ENCODE measurements at regions not wholly inside any gene's neighbourhood (a gene's known extent, or its start where the extent isn't known, plus 50 kb on each side); places are given as distances from the start of the nearest gene placed in this dataset.
"Not testable (repeated sequence)": the region's sequence is repeated elsewhere in the genome, so short reads cannot be mapped to it uniquely, and the experiment has no call there.

DNA sequence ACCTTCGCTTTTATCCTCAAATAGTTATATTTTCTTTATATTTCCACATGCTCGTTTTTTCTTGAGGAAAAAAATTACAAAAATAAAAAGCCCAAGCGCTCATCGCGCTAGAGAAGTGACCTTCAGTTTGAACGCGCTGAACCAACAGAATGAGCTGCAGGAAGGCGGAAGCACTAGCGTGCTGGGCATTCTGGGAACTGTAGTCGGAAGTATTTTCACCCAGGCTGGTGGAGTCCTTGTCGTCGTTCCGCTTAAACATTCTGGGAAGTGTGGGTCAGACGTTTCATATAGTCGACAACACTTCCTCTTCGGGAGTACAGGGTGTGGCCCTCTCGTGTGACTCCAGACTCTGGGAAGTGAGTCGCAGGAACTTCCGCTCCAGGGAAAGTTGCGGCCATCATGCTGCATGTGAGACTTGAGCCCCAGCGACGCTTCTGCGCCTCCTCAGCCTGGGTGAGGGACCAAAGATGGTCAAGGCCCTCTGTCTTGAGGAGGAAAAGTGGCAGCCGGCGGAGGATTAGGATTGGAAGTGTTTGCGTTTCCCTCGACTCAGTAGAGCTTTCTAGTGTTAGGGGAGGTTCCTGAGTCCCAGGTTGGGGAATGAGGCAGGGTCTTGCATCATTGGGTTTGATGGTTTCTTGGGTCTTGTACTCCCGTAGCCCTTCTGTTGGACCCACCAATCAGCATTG is 84.1 kb upstream of the GPR39 start:
- H3K27me3 ChIP-seq (ENCODE audit: control insufficient read depth in 4 of 4, insufficient read depth in 4 of 4, low read length in 3 of 4); H3K4me1 ChIP-seq (ENCODE audit: control insufficient read depth in 4 of 4, insufficient read depth in 4 of 4, low read length in 3 of 4); H3K36me3 ChIP-seq (ENCODE audit: control insufficient read depth in 4 of 4, insufficient read depth in 3 of 4, low read depth in 1 of 4, low read length in 3 of 4); H3K27ac ChIP-seq (ENCODE audit: low read depth in 1 of 2, low read length in 2 of 2); H3K9me3 ChIP-seq (ENCODE audit: control insufficient read depth in 4 of 4, low read length in 3 of 4); H3K9ac ChIP-seq (ENCODE audit: low read depth in 1 of 2, low read length in 2 of 2); H3K4me3 ChIP-seq (ENCODE audit: low read depth in 1 of 3, low read length in 3 of 3); DNase-seq (ENCODE audit: low spot score): not testable (repeated sequence)
- WGBS = 56% methylated on average over 28 of the region's 28 CpGs
- peak in 1 of 2 donors; percentile 68 for TF ChIP-seq GABPA (IDR thresholded peaks at IDR 0.05 in 1 of 2, conservative IDR thresholded peaks at IDR 0.05 in 1 of 2)

DNA sequence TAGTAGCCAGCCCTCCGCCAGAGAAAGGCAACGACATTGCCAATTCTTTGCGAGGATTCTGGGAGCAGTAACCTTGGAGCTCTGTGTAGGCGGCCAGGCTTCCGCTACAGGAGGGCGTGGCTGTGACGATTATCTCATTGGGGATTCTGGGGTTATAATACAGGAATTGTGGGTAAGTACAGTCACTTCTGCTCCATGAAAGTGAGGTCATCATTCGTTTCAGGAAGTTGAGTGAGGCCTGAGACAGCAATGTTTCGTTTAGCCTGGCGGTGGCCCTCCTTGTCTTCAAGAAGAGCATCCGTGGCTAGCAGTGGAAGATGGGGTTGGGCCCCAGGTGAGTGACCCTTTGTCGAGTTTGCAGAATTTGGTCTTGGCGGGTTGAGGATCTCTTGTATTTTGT is 79.5 kb upstream of the GPR39 start:
- H3K9me3 ChIP-seq (ENCODE audit: control insufficient read depth in 4 of 4, low read length in 3 of 4); DNase-seq (ENCODE audit: low spot score); H3K9ac ChIP-seq (ENCODE audit: low read depth in 1 of 2, low read length in 2 of 2); H3K36me3 ChIP-seq (ENCODE audit: control insufficient read depth in 4 of 4, insufficient read depth in 3 of 4, low read depth in 1 of 4, low read length in 3 of 4); H3K27me3 ChIP-seq (ENCODE audit: control insufficient read depth in 4 of 4, insufficient read depth in 4 of 4, low read length in 3 of 4); H3K4me3 ChIP-seq (ENCODE audit: low read depth in 1 of 3, low read length in 3 of 3); H3K27ac ChIP-seq (ENCODE audit: low read depth in 1 of 2, low read length in 2 of 2); H3K4me1 ChIP-seq (ENCODE audit: control insufficient read depth in 4 of 4, insufficient read depth in 4 of 4, low read length in 3 of 4): not testable (repeated sequence)
- WGBS = 88% methylated on average over 11 of the region's 13 CpGs

DNA sequence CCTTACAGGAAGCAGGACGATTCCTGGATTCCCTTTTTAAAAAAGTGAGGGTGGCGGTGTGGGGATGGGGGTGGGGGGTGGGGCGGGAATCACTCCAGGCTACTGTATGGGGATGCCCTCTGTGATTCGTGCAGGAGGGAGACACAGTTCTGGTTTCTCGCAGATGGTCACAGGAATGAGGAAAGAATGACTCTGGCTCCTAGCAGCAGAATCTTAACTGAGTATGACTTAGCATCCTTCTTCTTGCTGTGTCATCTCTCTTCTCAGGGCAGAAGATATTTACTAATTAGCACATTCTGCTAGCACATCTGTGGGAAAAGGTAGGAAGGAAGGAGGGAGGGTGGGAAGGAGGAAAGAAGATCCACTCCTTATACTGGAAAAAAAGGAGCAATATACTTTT is 78.8 kb upstream of the GPR39 start:
- not testable (repeated sequence) for H3K27me3 ChIP-seq (ENCODE audit: control insufficient read depth in 4 of 4, insufficient read depth in 4 of 4, low read length in 3 of 4); H3K9ac ChIP-seq (ENCODE audit: low read depth in 1 of 2, low read length in 2 of 2); H3K9me3 ChIP-seq (ENCODE audit: control insufficient read depth in 4 of 4, low read length in 3 of 4); H3K4me1 ChIP-seq (ENCODE audit: control insufficient read depth in 4 of 4, insufficient read depth in 4 of 4, low read length in 3 of 4); H3K27ac ChIP-seq (ENCODE audit: low read depth in 1 of 2, low read length in 2 of 2); H3K4me3 ChIP-seq (ENCODE audit: low read depth in 1 of 3, low read length in 3 of 3); H3K36me3 ChIP-seq (ENCODE audit: control insufficient read depth in 4 of 4, insufficient read depth in 3 of 4, low read depth in 1 of 4, low read length in 3 of 4); DNase-seq (ENCODE audit: low spot score)
- WGBS = 64% methylated on average over 5 of the region's 5 CpGs

DNA sequence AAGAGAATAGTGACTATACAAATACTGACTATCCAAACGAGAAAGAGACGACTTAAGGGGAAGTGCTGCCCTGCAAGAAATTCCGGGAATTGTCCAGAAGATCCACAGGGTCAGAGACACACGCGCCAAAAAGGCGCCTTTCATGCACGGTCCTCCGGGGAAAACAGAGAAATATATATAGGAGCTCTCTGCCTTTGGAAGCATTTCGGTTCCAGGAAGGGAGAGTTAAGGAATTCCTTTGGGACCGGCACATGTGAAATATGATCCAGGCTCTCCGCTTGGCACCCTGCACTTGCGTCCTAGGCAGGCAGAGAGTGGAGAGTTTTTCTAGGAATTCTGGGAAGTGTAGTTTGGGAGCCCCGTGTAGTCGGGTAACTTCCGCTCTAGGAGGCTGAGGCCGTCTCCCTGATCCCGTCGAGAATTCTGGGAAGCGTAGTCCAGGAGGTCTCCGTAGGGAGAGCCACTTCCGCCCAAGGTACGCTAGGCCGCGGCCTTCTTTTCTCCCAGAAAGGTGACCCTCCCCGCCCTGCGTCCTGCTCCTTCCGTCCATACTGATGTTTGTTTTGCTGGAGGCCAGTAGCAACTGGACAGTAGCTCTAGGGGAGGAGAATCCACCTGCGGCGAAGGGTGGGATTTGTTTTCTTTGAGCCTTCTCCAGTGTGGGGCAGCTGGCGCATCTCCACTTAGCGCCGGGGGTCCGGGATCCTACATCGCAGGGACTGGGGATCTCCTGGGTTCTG is 69.4 kb upstream of the GPR39 start:
- Histone ChIP-seq H3K4me3 (ENCODE audit: low read depth in 1 of 3, low read length in 3 of 3) (peak overlapping the region; percentile 54 to 68 (median 56)), H3K9ac (ENCODE audit: low read depth in 1 of 2, low read length in 2 of 2) (peak overlapping the region; percentile 38 to 47), H3K27ac (ENCODE audit: low read depth in 1 of 2, low read length in 2 of 2) (peak overlapping the region; percentile 37 to 46)
- H3K4me1 ChIP-seq (ENCODE audit: control insufficient read depth in 4 of 4, insufficient read depth in 4 of 4, low read length in 3 of 4); H3K36me3 ChIP-seq (ENCODE audit: control insufficient read depth in 4 of 4, insufficient read depth in 3 of 4, low read depth in 1 of 4, low read length in 3 of 4); H3K27me3 ChIP-seq (ENCODE audit: control insufficient read depth in 4 of 4, insufficient read depth in 4 of 4, low read length in 3 of 4); H3K9me3 ChIP-seq (ENCODE audit: control insufficient read depth in 4 of 4, low read length in 3 of 4): not testable (repeated sequence)
- TF ChIP-seq SP1 (IDR thresholded peaks at IDR 0.05) (peak; percentile 39), YY1 (IDR thresholded peaks at IDR 0.05) (peak; percentile 16), RAD21 (IDR thresholded peaks at IDR 0.05) (peak in 1 of 2 donors; percentile 16), GABPA (IDR thresholded peaks at IDR 0.05 in 1 of 2, conservative IDR thresholded peaks at IDR 0.05 in 1 of 2) (peak; percentile 68 to 91), JUND (IDR thresholded peaks at IDR 0.05) (peak in 1 of 2 donors; percentile 20)
- TF ChIP-seq, protein P1, sequence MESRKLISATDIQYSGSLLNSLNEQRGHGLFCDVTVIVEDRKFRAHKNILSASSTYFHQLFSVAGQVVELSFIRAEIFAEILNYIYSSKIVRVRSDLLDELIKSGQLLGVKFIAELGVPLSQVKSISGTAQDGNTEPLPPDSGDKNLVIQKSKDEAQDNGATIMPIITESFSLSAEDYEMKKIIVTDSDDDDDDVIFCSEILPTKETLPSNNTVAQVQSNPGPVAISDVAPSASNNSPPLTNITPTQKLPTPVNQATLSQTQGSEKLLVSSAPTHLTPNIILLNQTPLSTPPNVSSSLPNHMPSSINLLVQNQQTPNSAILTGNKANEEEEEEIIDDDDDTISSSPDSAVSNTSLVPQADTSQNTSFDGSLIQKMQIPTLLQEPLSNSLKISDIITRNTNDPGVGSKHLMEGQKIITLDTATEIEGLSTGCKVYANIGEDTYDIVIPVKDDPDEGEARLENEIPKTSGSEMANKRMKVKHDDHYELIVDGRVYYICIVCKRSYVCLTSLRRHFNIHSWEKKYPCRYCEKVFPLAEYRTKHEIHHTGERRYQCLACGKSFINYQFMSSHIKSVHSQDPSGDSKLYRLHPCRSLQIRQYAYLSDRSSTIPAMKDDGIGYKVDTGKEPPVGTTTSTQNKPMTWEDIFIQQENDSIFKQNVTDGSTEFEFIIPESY (IDR thresholded peaks at IDR 0.05) = peak; percentile 38
- TF ChIP-seq, protein P2, sequence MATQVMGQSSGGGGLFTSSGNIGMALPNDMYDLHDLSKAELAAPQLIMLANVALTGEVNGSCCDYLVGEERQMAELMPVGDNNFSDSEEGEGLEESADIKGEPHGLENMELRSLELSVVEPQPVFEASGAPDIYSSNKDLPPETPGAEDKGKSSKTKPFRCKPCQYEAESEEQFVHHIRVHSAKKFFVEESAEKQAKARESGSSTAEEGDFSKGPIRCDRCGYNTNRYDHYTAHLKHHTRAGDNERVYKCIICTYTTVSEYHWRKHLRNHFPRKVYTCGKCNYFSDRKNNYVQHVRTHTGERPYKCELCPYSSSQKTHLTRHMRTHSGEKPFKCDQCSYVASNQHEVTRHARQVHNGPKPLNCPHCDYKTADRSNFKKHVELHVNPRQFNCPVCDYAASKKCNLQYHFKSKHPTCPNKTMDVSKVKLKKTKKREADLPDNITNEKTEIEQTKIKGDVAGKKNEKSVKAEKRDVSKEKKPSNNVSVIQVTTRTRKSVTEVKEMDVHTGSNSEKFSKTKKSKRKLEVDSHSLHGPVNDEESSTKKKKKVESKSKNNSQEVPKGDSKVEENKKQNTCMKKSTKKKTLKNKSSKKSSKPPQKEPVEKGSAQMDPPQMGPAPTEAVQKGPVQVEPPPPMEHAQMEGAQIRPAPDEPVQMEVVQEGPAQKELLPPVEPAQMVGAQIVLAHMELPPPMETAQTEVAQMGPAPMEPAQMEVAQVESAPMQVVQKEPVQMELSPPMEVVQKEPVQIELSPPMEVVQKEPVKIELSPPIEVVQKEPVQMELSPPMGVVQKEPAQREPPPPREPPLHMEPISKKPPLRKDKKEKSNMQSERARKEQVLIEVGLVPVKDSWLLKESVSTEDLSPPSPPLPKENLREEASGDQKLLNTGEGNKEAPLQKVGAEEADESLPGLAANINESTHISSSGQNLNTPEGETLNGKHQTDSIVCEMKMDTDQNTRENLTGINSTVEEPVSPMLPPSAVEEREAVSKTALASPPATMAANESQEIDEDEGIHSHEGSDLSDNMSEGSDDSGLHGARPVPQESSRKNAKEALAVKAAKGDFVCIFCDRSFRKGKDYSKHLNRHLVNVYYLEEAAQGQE (IDR thresholded peaks at IDR 0.05) = peak; percentile 25
- 9% methylated on average over 34 of the region's 34 CpGs for WGBS
- peak; percentile 40 for DNase-seq (ENCODE audit: low spot score)

Data from liver (tissue), 7 donors.